K562 (cell line): ENCODE measurements at regions not wholly inside any gene's neighbourhood (a gene's known extent, or its start where the extent isn't known, plus 50 kb on each side); places are given as distances from the start of the nearest gene placed in this dataset.

Source experiments
- ATAC-seq: fragments of 200-7000 bp; cut with Tn5 transposase; 3 replicates; pipeline ENCODE4 v1.9.1; 2020; ENCODE audit warnings: moderate library complexity
- BruUV-seq: library from RNA; stranded (reverse); fragments of 400-500 nt; replicated peaks from 2 replicates; lab custom pipeline; 2021; lab: Mats Ljungman, UMichigan
- CTCF ChIA-PET: fragments of 300-600 bp; formaldehyde crosslinking; extraction: SDS; loops from one replicate; lab custom pipeline; 2021; ENCODE audit warnings: low intra/inter-chr PET ratio; lab: Yijun Ruan, JAX
- POLR2A ChIA-PET: fragments of 300-600, 350-650 bp; sonication (Branson Sonifier 250); formaldehyde crosslinking; extraction: SDS; loops from one replicate; lab custom pipeline; 2021; ENCODE audit warnings: antibody characterized with exemption, inconsistent platforms; lab: Yijun Ruan, JAX
- DNase-seq, 4 experiments: peaks; one replicate each; pipeline versions ENCODE4 v3.0.0 to v3.0.0-alpha.2; 2011 to 2018; ENCODE audit warnings: low spot score in 3 of 4, mixed read lengths in 3 of 4; ENCODE audit errors: extremely low read depth in 1 of 4
- FAIRE-seq: peaks from 2 replicates; lab custom pipeline; 2011; peaks lifted over from hg19 to GRCh38; lab: Jason Lieb, UNC
- H2AFZ ChIP-seq: 2 replicates; pipeline ENCODE4 v1.6.0; 2011; ENCODE audit warnings: low read depth, low read length, control low read depth, inconsistent platforms
- H3K27ac ChIP-seq: fragments of 200-600 bp; 3 replicates; pipeline ENCODE4 v1.8.0; 2011; ENCODE audit warnings: low read depth, mild to moderate bottlenecking, control low read depth, inconsistent platforms, low read length, moderate library complexity, mixed read lengths; ENCODE audit errors: extremely low read depth
- H3K27me3 ChIP-seq, 2 experiments: fragments of 300-600 bp in 1 of 2; 2 replicates in 1 of 2; 3 replicates in 1 of 2; pipeline versions ENCODE4 v1.6.0 to v1.8.0; 2011; ENCODE audit warnings: inconsistent platforms in 2 of 2, low read length in 2 of 2, mild to moderate bottlenecking in 1 of 2, mixed read lengths in 1 of 2, moderate library complexity in 1 of 2; ENCODE audit not compliant: control insufficient read depth in 2 of 2, insufficient read depth in 2 of 2
- H3K36me3 ChIP-seq: fragments of 300-600 bp; 3 replicates; pipeline ENCODE4 v1.8.0; 2011; ENCODE audit warnings: mild to moderate bottlenecking, low read length, inconsistent platforms; ENCODE audit not compliant: control insufficient read depth, insufficient read depth
- H3K4me1 ChIP-seq, 2 experiments: fragments of 200-600 bp in 1 of 2; replicated peaks in 1 of 2; 2 replicates in 1 of 2; 3 replicates in 1 of 2; pipeline versions ENCODE4 v1.5.1 to v1.8.0; 2011; ENCODE audit warnings: inconsistent platforms in 2 of 2, low read length in 2 of 2, mild to moderate bottlenecking in 1 of 2, mixed read lengths in 1 of 2, moderate library complexity in 1 of 2; ENCODE audit not compliant: control insufficient read depth in 2 of 2, insufficient read depth in 2 of 2
- H3K4me2 ChIP-seq: 2 replicates; pipeline ENCODE4 v1.6.1; 2011; ENCODE audit warnings: low read length, control low read depth, inconsistent platforms, mixed read lengths; ENCODE audit not compliant: insufficient read depth
- H3K4me3 ChIP-seq: fragments of 200-600 bp; sonication (generic), shearing (Covaris generic); 2 replicates; pipeline ENCODE4 v1.5.1; 2016; ENCODE audit warnings: control low read depth, inconsistent platforms
- H3K79me2 ChIP-seq: fragments of 200-600 bp; 3 replicates; pipeline ENCODE4 v1.8.0; 2011; ENCODE audit warnings: low read length, inconsistent platforms; ENCODE audit not compliant: control insufficient read depth, insufficient read depth
- H3K9ac ChIP-seq, 2 experiments: 2 replicates each; pipeline versions ENCODE4 v1.6.0 to v1.6.1; 2011; ENCODE audit warnings: low read depth in 2 of 2, low read length in 2 of 2, control low read depth in 1 of 2, inconsistent platforms in 1 of 2, mild to moderate bottlenecking in 1 of 2, mixed read lengths in 1 of 2; ENCODE audit not compliant: insufficient read depth in 1 of 2
- H3K9me1 ChIP-seq: one replicate; pipeline ENCODE4 v1.6.0; 2011; ENCODE audit warnings: inconsistent platforms, mild to moderate bottlenecking, low read length, moderate library complexity; ENCODE audit not compliant: control insufficient read depth, insufficient read depth
- H3K9me3 ChIP-seq: replicated peaks from 2 replicates; pipeline ENCODE4 v1.5.1; 2011; ENCODE audit warnings: low read depth, low read length, inconsistent platforms; ENCODE audit not compliant: control insufficient read depth, insufficient read depth
- H4K20me1 ChIP-seq: replicated peaks from 2 replicates; pipeline ENCODE4 v1.6.1; 2011; ENCODE audit warnings: low read length, inconsistent platforms, mixed read lengths; ENCODE audit not compliant: control insufficient read depth, insufficient read depth
- ATF1 ChIP-seq, 2 experiments: fragments of 450-650 bp in 1 of 2; IDR thresholded peaks; 2 replicates each; pipeline ENCODE4 v1.6.1; 2016; ENCODE audit warnings: missing compliant biosample characterization in 1 of 2, missing genetic modification characterization in 1 of 2
- CBFA2T3 ChIP-seq: fragments of 450-650 bp; IDR thresholded peaks from 2 replicates; pipeline ENCODE4 v1.6.1; 2017
- CREM ChIP-seq: IDR thresholded peaks from 2 replicates; pipeline ENCODE4 v1.6.1; 2014; ENCODE audit warnings: antibody characterized with exemption, low read depth
- LARP7 ChIP-seq: fragments of 450-650 bp; IDR thresholded peaks from 2 replicates; pipeline ENCODE4 v1.6.1; 2016
- MBD1 ChIP-seq: fragments of 250-450 bp; sonication (Bioruptor Pico); IDR thresholded peaks from 2 replicates; pipeline ENCODE4 v1.8.0; 2022; ENCODE audit warnings: inconsistent platforms
- NR2F6 ChIP-seq: fragments of 450-650 bp; formaldehyde crosslinking; IDR thresholded peaks from 2 replicates; pipeline ENCODE4 v1.4.0; 2020; ENCODE audit warnings: mild to moderate bottlenecking
- RHOXF2B ChIP-seq: fragments of 250-450 bp; sonication (Bioruptor Pico); conservative IDR thresholded peaks from 2 replicates; pipeline ENCODE4 v1.5.1; 2021
- SNIP1 ChIP-seq: fragments of 450-650 bp; IDR thresholded peaks from 2 replicates; pipeline ENCODE4 v1.7.1; 2017; ENCODE audit warnings: low read depth, mild to moderate bottlenecking
- TAF15 ChIP-seq: fragments of 200-400 bp; formaldehyde crosslinking; IDR thresholded peaks from 2 replicates; pipeline ENCODE4 v1.6.1; 2017; ENCODE audit warnings: mild to moderate bottlenecking, low read depth, low read length, moderate library complexity
- ZKSCAN3 ChIP-seq: fragments of 250-450 bp; sonication (Bioruptor Pico); IDR thresholded peaks from 2 replicates; pipeline ENCODE4 v1.4.0; 2020
- ZNF57 ChIP-seq: fragments of 450-650 bp; formaldehyde crosslinking; IDR thresholded peaks from 2 replicates; pipeline ENCODE4 v1.4.0; 2020; ENCODE audit warnings: mild to moderate bottlenecking, moderate library complexity
- WGBS: fragments of 100-300 bp; shearing (Covaris generic); methylation state at CpG from one replicate; pipeline ENCODE4 v1.1.6; 2016; ENCODE audit warnings: low coverage, mixed read lengths; ENCODE audit not compliant: insufficient coverage; ENCODE audit errors: missing lambda C conversion rate; 5-methylcytosine and 5-hydroxymethylcytosine counted together
- in situ Hi-C: fragments of 300-500 bp; cut with MboI; formaldehyde crosslinking; loops from 4 replicates; pipeline ENCODE4 v1.15.0; 2018; ENCODE audit warnings: inconsistent platforms, mixed read lengths
- intact Hi-C: fragments of 100-400 bp; cut with micrococcal nuclease; formaldehyde crosslinking; loops from 2 replicates; pipeline ENCODE4 v1.14.2; 2022
- TF ChIP-seq, protein P1 (sequence below): sonication (generic); formaldehyde crosslinking; IDR thresholded peaks from 2 replicates; pipeline ENCODE4 v1.8.1; 2022; ENCODE audit warnings: missing genetic modification reagents
- TF ChIP-seq, protein P2 (sequence below), 2 experiments: fragments of 150-350 bp in 1 of 2; IDR thresholded peaks; 2 replicates each; pipeline ENCODE4 v1.6.1; 2012 to 2016; ENCODE audit warnings: low read depth in 2 of 2, low read length in 2 of 2, mild to moderate bottlenecking in 1 of 2, moderate library complexity in 1 of 2

DNA sequence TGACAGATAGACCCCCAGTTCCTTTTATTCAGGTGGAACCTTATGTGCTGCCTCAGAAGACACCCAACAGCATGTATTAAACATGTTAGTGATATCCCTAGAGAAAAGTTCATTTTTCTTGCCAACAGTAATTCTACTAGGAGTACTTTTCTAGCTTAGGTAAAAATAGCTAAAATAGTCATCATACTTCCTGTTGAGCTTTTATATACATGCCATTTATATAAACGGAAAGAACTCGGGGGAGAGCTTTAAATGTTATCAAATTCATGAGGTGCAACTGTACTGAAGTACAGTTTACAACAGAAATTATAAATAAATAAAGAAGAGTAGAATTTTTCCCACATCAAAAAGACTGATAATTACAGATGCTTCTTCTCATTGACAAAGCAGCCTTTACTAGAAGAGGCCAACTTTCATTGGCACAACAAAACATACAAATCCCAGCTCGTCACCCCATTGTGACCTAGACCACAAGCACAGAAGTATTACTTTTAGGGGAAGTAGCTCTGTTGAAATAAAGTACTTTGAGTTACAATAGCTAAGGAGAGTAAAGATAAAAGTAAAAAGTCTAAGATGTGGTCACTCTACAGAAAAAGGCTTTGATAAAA, 59.1 kb upstream of the POU2AF2 start:
- in situ Hi-C loops: no loop called here
- POLR2A ChIA-PET: interaction anchor here (0.6 kb wide), 1 partner anchor 46 kb away, joined by 3 read pairs; no protein-coding TSS in a partner anchor
- H3K4me3 ChIP-seq: no peak overlapping the region
- H3K79me2 ChIP-seq: no peaks in the 10 kb centered on the region
- H3K4me1 ChIP-seq: no peaks in the 10 kb centered on the region
- H3K9ac ChIP-seq: no peak overlapping the region
- DNase-seq: no peak
- intact Hi-C loops: no loop called here
- no peaks in the 10 kb centered on the region for H3K36me3 ChIP-seq
- H3K4me2 ChIP-seq: no peak overlapping the region
- no TSS peak for BruUV-seq
- no peak for FAIRE-seq
- no peak overlapping the region for H2AFZ ChIP-seq
- H3K27me3 ChIP-seq: no peaks in the 10 kb centered on the region
- no peak overlapping the region for H3K27ac ChIP-seq
- WGBS: 2% methylated on average over 3 of the region's 3 CpGs
- CTCF ChIA-PET: no interaction called here
- no peaks in the 10 kb centered on the region for H3K9me3 ChIP-seq
- no peak for ATAC-seq
- no peaks in the 10 kb centered on the region for H4K20me1 ChIP-seq
- H3K9me1 ChIP-seq: no peaks in the 10 kb centered on the region
- no peak for TF ChIP-seq RHOXF2B
- no peak for TF ChIP-seq TAF15
- no peak for TF ChIP-seq MBD1 (CRISPR knock-in tag)
- TF ChIP-seq ATF1 (CRISPR knock-in tag; IDR thresholded peaks at IDR 0.05): no peak
- TF ChIP-seq ATF1 (tag; IDR thresholded peaks at IDR 0.05): no peak
- no peak for TF ChIP-seq LARP7
- TF ChIP-seq, protein P1, sequence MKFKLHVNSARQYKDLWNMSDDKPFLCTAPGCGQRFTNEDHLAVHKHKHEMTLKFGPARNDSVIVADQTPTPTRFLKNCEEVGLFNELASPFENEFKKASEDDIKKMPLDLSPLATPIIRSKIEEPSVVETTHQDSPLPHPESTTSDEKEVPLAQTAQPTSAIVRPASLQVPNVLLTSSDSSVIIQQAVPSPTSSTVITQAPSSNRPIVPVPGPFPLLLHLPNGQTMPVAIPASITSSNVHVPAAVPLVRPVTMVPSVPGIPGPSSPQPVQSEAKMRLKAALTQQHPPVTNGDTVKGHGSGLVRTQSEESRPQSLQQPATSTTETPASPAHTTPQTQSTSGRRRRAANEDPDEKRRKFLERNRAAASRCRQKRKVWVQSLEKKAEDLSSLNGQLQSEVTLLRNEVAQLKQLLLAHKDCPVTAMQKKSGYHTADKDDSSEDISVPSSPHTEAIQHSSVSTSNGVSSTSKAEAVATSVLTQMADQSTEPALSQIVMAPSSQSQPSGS (CRISPR knock-in tag): no peak
- TF ChIP-seq CREM: no peak
- no peak for TF ChIP-seq ZNF57 (CRISPR knock-in tag)
- TF ChIP-seq ZKSCAN3 (CRISPR knock-in tag): no peak
- no peak for TF ChIP-seq NR2F6 (CRISPR knock-in tag)
- TF ChIP-seq, protein P2, sequence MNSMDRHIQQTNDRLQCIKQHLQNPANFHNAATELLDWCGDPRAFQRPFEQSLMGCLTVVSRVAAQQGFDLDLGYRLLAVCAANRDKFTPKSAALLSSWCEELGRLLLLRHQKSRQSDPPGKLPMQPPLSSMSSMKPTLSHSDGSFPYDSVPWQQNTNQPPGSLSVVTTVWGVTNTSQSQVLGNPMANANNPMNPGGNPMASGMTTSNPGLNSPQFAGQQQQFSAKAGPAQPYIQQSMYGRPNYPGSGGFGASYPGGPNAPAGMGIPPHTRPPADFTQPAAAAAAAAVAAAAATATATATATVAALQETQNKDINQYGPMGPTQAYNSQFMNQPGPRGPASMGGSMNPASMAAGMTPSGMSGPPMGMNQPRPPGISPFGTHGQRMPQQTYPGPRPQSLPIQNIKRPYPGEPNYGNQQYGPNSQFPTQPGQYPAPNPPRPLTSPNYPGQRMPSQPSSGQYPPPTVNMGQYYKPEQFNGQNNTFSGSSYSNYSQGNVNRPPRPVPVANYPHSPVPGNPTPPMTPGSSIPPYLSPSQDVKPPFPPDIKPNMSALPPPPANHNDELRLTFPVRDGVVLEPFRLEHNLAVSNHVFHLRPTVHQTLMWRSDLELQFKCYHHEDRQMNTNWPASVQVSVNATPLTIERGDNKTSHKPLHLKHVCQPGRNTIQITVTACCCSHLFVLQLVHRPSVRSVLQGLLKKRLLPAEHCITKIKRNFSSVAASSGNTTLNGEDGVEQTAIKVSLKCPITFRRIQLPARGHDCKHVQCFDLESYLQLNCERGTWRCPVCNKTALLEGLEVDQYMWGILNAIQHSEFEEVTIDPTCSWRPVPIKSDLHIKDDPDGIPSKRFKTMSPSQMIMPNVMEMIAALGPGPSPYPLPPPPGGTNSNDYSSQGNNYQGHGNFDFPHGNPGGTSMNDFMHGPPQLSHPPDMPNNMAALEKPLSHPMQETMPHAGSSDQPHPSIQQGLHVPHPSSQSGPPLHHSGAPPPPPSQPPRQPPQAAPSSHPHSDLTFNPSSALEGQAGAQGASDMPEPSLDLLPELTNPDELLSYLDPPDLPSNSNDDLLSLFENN (IDR thresholded peaks at IDR 0.05; ENCODE audit: low read depth in 2 of 2, low read length in 2 of 2): no peak
- no peak for TF ChIP-seq CBFA2T3
- TF ChIP-seq SNIP1: no peak
